ENCODE measurements at regions not wholly inside any gene's neighbourhood (a gene's known extent, or its start where the extent isn't known, plus 50 kb on each side); places are given as distances from the start of the nearest gene placed in this dataset.

DNA sequence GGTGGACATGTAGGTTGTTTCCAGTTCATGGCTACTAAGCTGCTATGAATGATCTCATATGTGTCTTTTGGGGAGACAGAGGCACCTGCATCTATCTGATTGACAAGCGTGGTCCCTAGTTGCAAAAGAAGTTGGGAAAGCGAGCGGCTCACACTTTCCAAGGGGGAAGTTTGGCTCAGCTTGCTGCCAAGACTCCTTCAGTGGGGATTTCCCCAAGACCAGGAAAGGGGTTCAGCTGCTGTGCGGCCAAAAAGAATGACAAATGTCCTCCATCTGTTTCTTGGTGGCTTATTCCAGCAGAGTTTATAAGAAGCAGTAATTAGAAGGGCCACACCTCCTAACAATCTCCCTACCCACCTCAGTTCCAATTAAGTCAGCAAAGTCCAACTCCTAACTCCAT, 128.5 kb upstream of the GALNT2 start:
- H3K36me3 ChIP-seq (ENCODE audit: control insufficient read depth in 2 of 2, insufficient read depth in 2 of 2, low read length in 1 of 2), result no peaks in the 10 kb centered on the region
- H3K4me1 ChIP-seq (ENCODE audit: control insufficient read depth in 2 of 2, insufficient read depth in 2 of 2, low read length in 1 of 2), result no peaks in the 10 kb centered on the region
- H3K27me3 ChIP-seq (ENCODE audit: control insufficient read depth in 1 of 2, insufficient read depth in 2 of 2, low read length in 2 of 2), result peaks cover 0 to 8% of the 10 kb centered on the region in 2 donors
- no peaks in the 10 kb centered on the region for H3K9me3 ChIP-seq (ENCODE audit: control insufficient read depth in 2 of 2, insufficient read depth in 1 of 2, low read depth in 1 of 2, low read length in 1 of 2)
- H3K27ac ChIP-seq (ENCODE audit: low read depth in 2 of 2, low read length in 1 of 2), result no peak overlapping the region
- H3K4me3 ChIP-seq (ENCODE audit: low read depth in 1 of 2, low read length in 2 of 2), result no peak overlapping the region
- whole genome bisulfite sequencing, 2 donors, result 59 to 60% methylated on average over 4 of the region's 4 CpGs

DNA sequence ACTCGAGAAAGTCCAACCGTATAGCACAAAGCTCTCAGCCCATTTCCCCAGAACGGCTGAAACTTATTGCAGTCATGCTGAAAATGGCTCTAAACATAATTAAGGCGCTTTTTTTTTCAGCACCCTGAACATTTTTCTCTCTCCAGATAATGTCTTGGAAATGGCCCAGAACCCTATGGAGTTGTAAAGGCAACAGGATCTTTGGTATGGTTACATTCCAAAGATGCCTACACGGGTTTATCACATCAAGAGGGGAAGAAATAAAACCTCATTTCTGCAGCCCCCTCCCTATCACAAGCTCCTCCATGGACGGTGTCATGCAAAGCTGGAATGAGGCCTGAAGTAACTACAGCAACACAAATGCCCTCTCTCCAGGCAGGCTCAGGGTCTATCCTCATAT, 126.4 kb upstream of the GALNT2 start:
- no peaks in the 10 kb centered on the region for H3K36me3 ChIP-seq (ENCODE audit: control insufficient read depth in 2 of 2, insufficient read depth in 2 of 2, low read length in 1 of 2)
- H3K4me1 ChIP-seq (ENCODE audit: control insufficient read depth in 2 of 2, insufficient read depth in 2 of 2, low read length in 1 of 2), result no peaks in the 10 kb centered on the region
- H3K9me3 ChIP-seq (ENCODE audit: control insufficient read depth in 2 of 2, insufficient read depth in 1 of 2, low read depth in 1 of 2, low read length in 1 of 2), result no peaks in the 10 kb centered on the region
- H3K27ac ChIP-seq (ENCODE audit: low read depth in 2 of 2, low read length in 1 of 2), result no peak overlapping the region
- 55 to 56% methylated on average over 6 of the region's 6 CpGs for WGBS, 2 donors
- H3K4me3 ChIP-seq (ENCODE audit: low read depth in 1 of 2, low read length in 2 of 2), result no peak overlapping the region
- peaks cover 0 to 8% of the 10 kb centered on the region in 2 donors for H3K27me3 ChIP-seq (ENCODE audit: control insufficient read depth in 1 of 2, insufficient read depth in 2 of 2, low read length in 2 of 2)

DNA sequence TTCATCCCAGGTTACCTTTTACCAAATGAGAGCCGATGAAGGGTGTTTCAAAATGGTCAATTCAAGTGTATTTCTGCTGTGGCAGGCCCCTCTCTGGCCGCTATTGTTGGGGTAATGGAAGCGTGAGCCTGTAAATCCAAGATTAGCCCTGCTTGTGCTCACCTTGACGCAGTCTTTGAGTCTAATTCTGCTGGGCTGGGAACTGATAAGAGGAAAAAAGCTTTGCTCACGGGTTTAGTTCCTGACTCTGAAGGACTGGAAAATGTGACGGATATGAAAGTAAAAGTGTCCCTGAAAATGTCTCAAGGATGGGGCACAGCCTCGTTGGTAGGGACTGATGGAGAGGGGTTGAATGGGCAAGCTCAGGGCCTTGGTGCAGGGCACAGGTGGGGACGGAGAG, 125.9 kb upstream of the GALNT2 start:
- no peaks in the 10 kb centered on the region for H3K36me3 ChIP-seq (ENCODE audit: control insufficient read depth in 2 of 2, insufficient read depth in 2 of 2, low read length in 1 of 2)
- H3K4me3 ChIP-seq (ENCODE audit: low read depth in 1 of 2, low read length in 2 of 2), result no peak overlapping the region
- no peak overlapping the region for H3K27ac ChIP-seq (ENCODE audit: low read depth in 2 of 2, low read length in 1 of 2)
- WGBS, 2 donors, result 68 to 83% methylated on average over 8 of the region's 8 CpGs
- no peaks in the 10 kb centered on the region for H3K9me3 ChIP-seq (ENCODE audit: control insufficient read depth in 2 of 2, insufficient read depth in 1 of 2, low read depth in 1 of 2, low read length in 1 of 2)
- H3K27me3 ChIP-seq (ENCODE audit: control insufficient read depth in 1 of 2, insufficient read depth in 2 of 2, low read length in 2 of 2), result peaks cover 0 to 8% of the 10 kb centered on the region in 2 donors
- no peaks in the 10 kb centered on the region for H3K4me1 ChIP-seq (ENCODE audit: control insufficient read depth in 2 of 2, insufficient read depth in 2 of 2, low read length in 1 of 2)

DNA sequence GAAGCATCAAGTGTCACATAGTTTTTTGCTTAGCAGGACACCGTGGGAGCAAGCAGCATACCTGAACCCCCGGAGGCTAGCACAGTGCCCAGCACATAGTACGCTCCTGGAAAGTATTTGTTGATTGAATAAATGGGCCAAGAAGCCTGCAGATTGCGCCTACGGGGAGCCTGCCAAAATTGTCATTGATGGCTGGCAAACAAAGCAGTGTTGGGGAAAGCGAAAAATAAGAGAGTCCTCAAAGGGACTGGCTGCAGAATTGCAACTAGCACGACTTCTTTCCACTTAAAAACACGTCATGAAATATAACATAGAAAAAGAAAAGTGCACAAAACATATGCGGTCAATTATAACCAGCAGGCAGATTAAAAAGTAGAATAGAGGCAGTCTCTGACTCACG, 125.2 kb upstream of the GALNT2 start:
- 79 to 84% methylated on average over 10 of the region's 10 CpGs for WGBS, 2 donors
- Histone ChIP-seq H3K9me3 (ENCODE audit: control insufficient read depth in 2 of 2, insufficient read depth in 1 of 2, low read depth in 1 of 2, low read length in 1 of 2) (no peaks in the 10 kb centered on the region), H3K27me3 (ENCODE audit: control insufficient read depth in 1 of 2, insufficient read depth in 2 of 2, low read length in 2 of 2) (peaks cover 0 to 8% of the 10 kb centered on the region in 2 donors), H3K4me3 (ENCODE audit: low read depth in 1 of 2, low read length in 2 of 2) (no peak overlapping the region), H3K36me3 (ENCODE audit: control insufficient read depth in 2 of 2, insufficient read depth in 2 of 2, low read length in 1 of 2) (no peaks in the 10 kb centered on the region), H3K27ac (ENCODE audit: low read depth in 2 of 2, low read length in 1 of 2) (no peak overlapping the region), H3K4me1 (ENCODE audit: control insufficient read depth in 2 of 2, insufficient read depth in 2 of 2, low read length in 1 of 2) (no peaks in the 10 kb centered on the region)

DNA sequence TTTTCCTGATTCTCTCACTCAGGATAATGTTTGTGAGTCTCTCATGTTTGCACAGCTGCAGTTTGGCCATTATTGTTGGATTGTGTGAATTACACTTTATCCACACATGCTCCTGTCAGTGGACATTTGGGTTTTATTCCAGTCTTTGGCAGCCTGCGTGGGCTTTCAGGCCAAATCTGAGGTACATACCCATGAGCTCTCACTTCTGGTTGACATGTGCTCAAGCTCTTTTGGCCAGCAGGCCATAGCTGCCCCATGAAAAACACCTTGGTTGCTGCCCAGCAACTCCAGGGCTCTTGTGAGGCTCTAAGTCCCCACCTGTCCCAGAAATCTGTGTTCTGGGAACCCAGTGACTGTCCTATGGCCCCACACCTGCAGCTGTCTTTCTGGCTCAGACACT, 124.5 kb upstream of the GALNT2 start:
- Histone ChIP-seq H3K27ac (ENCODE audit: low read depth in 2 of 2, low read length in 1 of 2) (no peak overlapping the region), H3K9me3 (ENCODE audit: control insufficient read depth in 2 of 2, insufficient read depth in 1 of 2, low read depth in 1 of 2, low read length in 1 of 2) (no peaks in the 10 kb centered on the region), H3K4me1 (ENCODE audit: control insufficient read depth in 2 of 2, insufficient read depth in 2 of 2, low read length in 1 of 2) (no peaks in the 10 kb centered on the region), H3K36me3 (ENCODE audit: control insufficient read depth in 2 of 2, insufficient read depth in 2 of 2, low read length in 1 of 2) (no peaks in the 10 kb centered on the region), H3K27me3 (ENCODE audit: control insufficient read depth in 1 of 2, insufficient read depth in 2 of 2, low read length in 2 of 2) (peaks cover 0 to 8% of the 10 kb centered on the region in 2 donors), H3K4me3 (ENCODE audit: low read depth in 1 of 2, low read length in 2 of 2) (no peak overlapping the region)
- 71 to 74% methylated on average over 1 of the region's 1 CpG for WGBS, 2 donors

DNA sequence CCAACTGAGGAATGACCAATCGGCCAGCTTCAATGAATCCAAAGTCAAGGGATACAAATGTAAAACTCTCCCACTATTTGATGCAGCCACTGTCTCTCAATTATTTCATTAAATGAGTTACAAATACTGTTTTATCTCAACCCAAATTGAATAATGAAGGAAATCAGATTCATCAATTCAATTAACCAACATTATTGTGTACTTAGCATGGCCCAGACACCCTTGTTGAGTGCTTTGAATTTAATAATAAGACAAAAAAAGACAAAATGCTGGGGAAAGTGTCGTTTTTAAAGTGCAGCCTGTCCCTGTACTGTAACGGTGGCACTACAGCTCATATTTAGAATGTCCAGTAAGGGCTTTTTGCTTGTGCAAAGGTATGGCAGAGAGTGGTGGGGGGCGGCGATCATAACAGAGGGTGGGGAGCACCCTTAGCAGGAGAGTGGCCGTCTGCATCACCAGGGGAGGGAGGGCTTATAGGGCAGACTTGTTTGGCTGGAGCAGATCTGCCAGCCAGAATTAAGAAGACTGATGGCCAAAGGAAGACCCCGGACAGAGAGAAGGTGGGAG, 123.8 kb upstream of the GALNT2 start:
- H3K9me3 ChIP-seq (ENCODE audit: control insufficient read depth in 2 of 2, insufficient read depth in 1 of 2, low read depth in 1 of 2, low read length in 1 of 2), result no peaks in the 10 kb centered on the region
- H3K4me1 ChIP-seq (ENCODE audit: control insufficient read depth in 2 of 2, insufficient read depth in 2 of 2, low read length in 1 of 2), result no peaks in the 10 kb centered on the region
- H3K36me3 ChIP-seq (ENCODE audit: control insufficient read depth in 2 of 2, insufficient read depth in 2 of 2, low read length in 1 of 2), result no peaks in the 10 kb centered on the region
- H3K27ac ChIP-seq (ENCODE audit: low read depth in 2 of 2, low read length in 1 of 2), result no peak overlapping the region
- WGBS, 2 donors, result 85 to 88% methylated on average over 7 of the region's 7 CpGs
- peaks cover 0 to 8% of the 10 kb centered on the region in 2 donors for H3K27me3 ChIP-seq (ENCODE audit: control insufficient read depth in 1 of 2, insufficient read depth in 2 of 2, low read length in 2 of 2)
- H3K4me3 ChIP-seq (ENCODE audit: low read depth in 1 of 2, low read length in 2 of 2), result no peak overlapping the region

DNA sequence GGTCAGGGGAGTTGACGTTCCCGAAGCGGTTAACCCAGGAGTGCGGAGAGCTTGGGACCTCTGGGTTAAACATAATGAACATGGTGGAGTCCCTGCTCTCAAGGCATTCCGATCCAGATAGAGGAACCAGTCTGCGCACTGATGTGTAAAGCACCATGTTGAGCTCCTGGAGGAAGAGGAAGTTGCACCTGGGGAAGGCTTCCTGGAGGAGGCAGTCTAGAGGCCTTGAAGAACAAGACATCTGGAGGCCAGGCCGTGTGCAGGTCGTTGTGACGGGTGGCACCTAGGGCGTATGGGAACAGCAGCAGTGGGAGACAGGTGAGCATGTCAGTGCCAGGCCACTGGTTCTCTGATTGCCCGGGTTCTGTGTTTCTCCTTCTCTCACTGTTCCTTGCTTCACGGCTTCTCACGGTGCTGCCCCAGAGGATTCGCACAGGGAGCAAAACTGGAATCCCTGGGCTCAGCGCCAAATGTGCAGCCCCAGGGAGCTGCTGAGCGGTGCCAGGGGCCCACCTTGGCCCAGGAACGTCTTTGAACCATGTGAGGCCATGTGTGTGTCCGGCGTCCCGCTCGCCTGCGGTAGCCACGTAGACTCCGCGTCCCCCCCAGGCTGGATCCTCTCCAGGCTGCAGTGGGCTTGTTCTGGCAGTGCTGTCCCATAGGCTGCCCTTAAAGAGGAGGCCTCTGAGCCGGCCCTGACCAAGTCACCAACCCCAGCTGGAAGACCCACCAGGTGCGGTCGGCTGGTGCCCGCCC, 122.9 kb upstream of the GALNT2 start:
- whole genome bisulfite sequencing, 2 donors, result 91 to 93% methylated on average over 29 of the region's 29 CpGs
- H3K9me3 ChIP-seq (ENCODE audit: control insufficient read depth in 2 of 2, insufficient read depth in 1 of 2, low read depth in 1 of 2, low read length in 1 of 2), result no peaks in the 10 kb centered on the region
- no peaks in the 10 kb centered on the region for H3K4me1 ChIP-seq (ENCODE audit: control insufficient read depth in 2 of 2, insufficient read depth in 2 of 2, low read length in 1 of 2)
- H3K4me3 ChIP-seq (ENCODE audit: low read depth in 1 of 2, low read length in 2 of 2), result no peak overlapping the region
- peaks cover 0 to 8% of the 10 kb centered on the region in 2 donors for H3K27me3 ChIP-seq (ENCODE audit: control insufficient read depth in 1 of 2, insufficient read depth in 2 of 2, low read length in 2 of 2)
- no peak overlapping the region for H3K27ac ChIP-seq (ENCODE audit: low read depth in 2 of 2, low read length in 1 of 2)
- H3K36me3 ChIP-seq (ENCODE audit: control insufficient read depth in 2 of 2, insufficient read depth in 2 of 2, low read length in 1 of 2), result no peaks in the 10 kb centered on the region

DNA sequence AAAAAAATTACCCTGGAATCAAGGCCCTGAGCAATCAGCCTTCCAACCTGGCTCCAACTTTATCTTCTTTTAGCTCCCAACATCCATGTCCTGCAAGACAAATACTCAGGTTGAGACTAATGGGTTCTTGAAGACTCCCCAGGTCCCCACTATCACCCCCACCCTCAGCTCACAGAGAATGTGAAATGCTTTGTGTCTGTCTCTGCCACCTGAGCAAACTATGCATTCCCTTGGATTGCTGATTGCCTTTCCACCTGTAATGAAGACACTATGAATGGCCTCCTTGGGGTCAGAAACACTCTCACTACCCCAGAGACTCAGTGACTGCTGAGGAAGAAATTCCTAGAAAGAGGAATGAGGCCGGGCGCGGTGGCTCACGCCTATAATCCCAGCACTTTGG, 121.2 kb upstream of the GALNT2 start:
- Histone ChIP-seq H3K27me3 (ENCODE audit: control insufficient read depth in 1 of 2, insufficient read depth in 2 of 2, low read length in 2 of 2) (peaks cover 0 to 8% of the 10 kb centered on the region in 2 donors), H3K9me3 (ENCODE audit: control insufficient read depth in 2 of 2, insufficient read depth in 1 of 2, low read depth in 1 of 2, low read length in 1 of 2) (no peaks in the 10 kb centered on the region), H3K4me1 (ENCODE audit: control insufficient read depth in 2 of 2, insufficient read depth in 2 of 2, low read length in 1 of 2) (no peaks in the 10 kb centered on the region), H3K4me3 (ENCODE audit: low read depth in 1 of 2, low read length in 2 of 2) (no peak overlapping the region), H3K27ac (ENCODE audit: low read depth in 2 of 2, low read length in 1 of 2) (no peak overlapping the region), H3K36me3 (ENCODE audit: control insufficient read depth in 2 of 2, insufficient read depth in 2 of 2, low read length in 1 of 2) (no peaks in the 10 kb centered on the region)
- 95 to 96% methylated on average over 4 of the region's 4 CpGs for WGBS, 2 donors

DNA sequence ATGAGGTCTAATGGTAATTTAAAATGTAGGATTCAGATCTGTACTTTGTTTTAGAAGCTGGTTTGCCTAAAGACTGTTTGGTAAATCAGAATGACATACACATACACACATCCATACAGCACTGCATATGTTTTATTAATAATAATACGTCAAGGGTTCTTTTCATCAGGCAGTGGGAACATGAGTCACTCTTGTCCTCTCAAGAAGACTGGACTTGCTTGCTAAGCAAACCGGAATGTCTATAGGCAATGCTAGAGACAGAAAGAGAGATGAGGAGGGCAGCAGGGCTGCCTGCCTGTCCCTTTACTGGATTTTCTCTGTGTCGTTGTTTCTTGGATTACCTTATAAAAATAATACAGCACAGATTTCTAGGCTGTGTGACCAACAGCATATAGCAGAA, 119.1 kb upstream of the GALNT2 start:
- no peaks in the 10 kb centered on the region for H3K36me3 ChIP-seq (ENCODE audit: control insufficient read depth in 2 of 2, insufficient read depth in 2 of 2, low read length in 1 of 2)
- no peaks in the 10 kb centered on the region for H3K4me1 ChIP-seq (ENCODE audit: control insufficient read depth in 2 of 2, insufficient read depth in 2 of 2, low read length in 1 of 2)
- peaks cover 0 to 3% of the 10 kb centered on the region in 2 donors for H3K27me3 ChIP-seq (ENCODE audit: control insufficient read depth in 1 of 2, insufficient read depth in 2 of 2, low read length in 2 of 2)
- WGBS, 2 donors, result 55 to 66% methylated on average over 3 of the region's 3 CpGs
- H3K27ac ChIP-seq (ENCODE audit: low read depth in 2 of 2, low read length in 1 of 2), result no peak overlapping the region
- H3K4me3 ChIP-seq (ENCODE audit: low read depth in 1 of 2, low read length in 2 of 2), result no peak overlapping the region
- no peaks in the 10 kb centered on the region for H3K9me3 ChIP-seq (ENCODE audit: control insufficient read depth in 2 of 2, insufficient read depth in 1 of 2, low read depth in 1 of 2, low read length in 1 of 2)

DNA sequence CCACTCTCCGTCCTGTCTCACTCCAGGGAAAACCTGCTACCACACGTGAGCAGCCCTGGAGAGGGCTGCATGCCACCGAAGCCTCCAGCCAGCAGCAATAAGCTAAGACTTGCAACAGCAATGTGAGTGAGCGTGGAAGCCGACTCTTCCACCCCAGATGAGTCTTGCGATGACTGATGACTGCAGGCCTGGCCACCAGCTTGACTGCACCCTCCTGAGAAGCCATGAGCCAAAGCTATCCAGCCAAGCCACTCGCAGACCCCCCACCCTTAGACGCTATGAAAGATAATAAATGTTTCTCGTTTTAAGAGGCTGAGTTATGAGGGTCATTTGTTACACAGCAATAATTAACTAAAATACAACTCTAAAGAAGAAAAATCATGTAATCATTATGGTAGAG, 118.6 kb upstream of the GALNT2 start:
- Histone ChIP-seq H3K4me1 (ENCODE audit: control insufficient read depth in 2 of 2, insufficient read depth in 2 of 2, low read length in 1 of 2) (no peaks in the 10 kb centered on the region), H3K36me3 (ENCODE audit: control insufficient read depth in 2 of 2, insufficient read depth in 2 of 2, low read length in 1 of 2) (no peaks in the 10 kb centered on the region), H3K27ac (ENCODE audit: low read depth in 2 of 2, low read length in 1 of 2) (no peak overlapping the region), H3K4me3 (ENCODE audit: low read depth in 1 of 2, low read length in 2 of 2) (no peak overlapping the region), H3K9me3 (ENCODE audit: control insufficient read depth in 2 of 2, insufficient read depth in 1 of 2, low read depth in 1 of 2, low read length in 1 of 2) (no peaks in the 10 kb centered on the region), H3K27me3 (ENCODE audit: control insufficient read depth in 1 of 2, insufficient read depth in 2 of 2, low read length in 2 of 2) (peaks cover 0 to under 1% of the 10 kb centered on the region in 2 donors)
- WGBS, 2 donors, result 76 to 80% methylated on average over 9 of the region's 9 CpGs

Data from esophagus (tissue), 2 donors.